ENCODE measurements at regions not wholly inside any gene's neighbourhood (a gene's known extent, or its start where the extent isn't known, plus 50 kb on each side); places are given as distances from the start of the nearest gene placed in this dataset.

GRCh38 chr12:65658360-65658759 is 165.9 kb upstream of the HMGA2 start:
- no peak overlapping the region for H3K27ac ChIP-seq (ENCODE audit: low read depth, low read length)
- H3K36me3 ChIP-seq (ENCODE audit: insufficient read depth, low read length): no peaks in the 10 kb centered on the region
- H3K27me3 ChIP-seq (ENCODE audit: control insufficient read depth in 1 of 2, insufficient read depth in 2 of 2, low read length in 2 of 2): no peaks in the 10 kb centered on the region
- H3K9me3 ChIP-seq (ENCODE audit: low read length): no peaks in the 10 kb centered on the region
- no peaks in the 10 kb centered on the region for H3K4me1 ChIP-seq (ENCODE audit: insufficient read depth, low read length)
- no peak overlapping the region for H3K9ac ChIP-seq (ENCODE audit: low read length)
- no peak overlapping the region for H3K4me3 ChIP-seq (ENCODE audit: low read depth in 1 of 2, low read length in 2 of 2)

GRCh38 chr12:65659681-65660080 is 164.6 kb upstream of the HMGA2 start:
- no peaks in the 10 kb centered on the region for H3K9me3 ChIP-seq (ENCODE audit: low read length)
- H3K4me3 ChIP-seq (ENCODE audit: low read depth in 1 of 2, low read length in 2 of 2): no peak overlapping the region
- H3K36me3 ChIP-seq (ENCODE audit: insufficient read depth, low read length): no peaks in the 10 kb centered on the region
- no peak overlapping the region for H3K9ac ChIP-seq (ENCODE audit: low read length)
- no peak overlapping the region for H3K27ac ChIP-seq (ENCODE audit: low read depth, low read length)
- no peaks in the 10 kb centered on the region for H3K4me1 ChIP-seq (ENCODE audit: insufficient read depth, low read length)
- H3K27me3 ChIP-seq (ENCODE audit: control insufficient read depth in 1 of 2, insufficient read depth in 2 of 2, low read length in 2 of 2): no peaks in the 10 kb centered on the region

GRCh38 chr12:65660096-65660495 is 164.2 kb upstream of the HMGA2 start:
- Histone ChIP-seq H3K4me1 (ENCODE audit: insufficient read depth, low read length) (no peaks in the 10 kb centered on the region), H3K9me3 (ENCODE audit: low read length) (no peaks in the 10 kb centered on the region), H3K36me3 (ENCODE audit: insufficient read depth, low read length) (no peaks in the 10 kb centered on the region), H3K27ac (ENCODE audit: low read depth, low read length) (no peak overlapping the region), H3K4me3 (ENCODE audit: low read depth in 1 of 2, low read length in 2 of 2) (no peak overlapping the region), H3K9ac (ENCODE audit: low read length) (no peak overlapping the region), H3K27me3 (ENCODE audit: control insufficient read depth in 1 of 2, insufficient read depth in 2 of 2, low read length in 2 of 2) (no peaks in the 10 kb centered on the region)

GRCh38 chr12:65660836-65661235 is 163.4 kb upstream of the HMGA2 start:
- Histone ChIP-seq H3K27me3 (ENCODE audit: control insufficient read depth in 1 of 2, insufficient read depth in 2 of 2, low read length in 2 of 2) (no peaks in the 10 kb centered on the region), H3K4me3 (ENCODE audit: low read depth in 1 of 2, low read length in 2 of 2) (no peak overlapping the region), H3K4me1 (ENCODE audit: insufficient read depth, low read length) (no peaks in the 10 kb centered on the region), H3K27ac (ENCODE audit: low read depth, low read length) (no peak overlapping the region), H3K36me3 (ENCODE audit: insufficient read depth, low read length) (no peaks in the 10 kb centered on the region), H3K9ac (ENCODE audit: low read length) (no peak overlapping the region), H3K9me3 (ENCODE audit: low read length) (no peaks in the 10 kb centered on the region)

- Histone ChIP-seq H3K9ac (ENCODE audit: low read length) (no peak overlapping the region), H3K4me1 (ENCODE audit: insufficient read depth, low read length) (no peaks in the 10 kb centered on the region), H3K27me3 (ENCODE audit: control insufficient read depth in 1 of 2, insufficient read depth in 2 of 2, low read length in 2 of 2) (no peaks in the 10 kb centered on the region), H3K4me3 (ENCODE audit: low read depth in 1 of 2, low read length in 2 of 2) (no peak overlapping the region), H3K9me3 (ENCODE audit: low read length) (no peaks in the 10 kb centered on the region), H3K27ac (ENCODE audit: low read depth, low read length) (no peak overlapping the region), H3K36me3 (ENCODE audit: insufficient read depth, low read length) (no peaks in the 10 kb centered on the region)
Observed at GRCh38 chr12:65662590-65662989, 161.7 kb upstream of the HMGA2 start.

- no peaks in the 10 kb centered on the region for H3K36me3 ChIP-seq (ENCODE audit: insufficient read depth, low read length)
- H3K27me3 ChIP-seq (ENCODE audit: control insufficient read depth in 1 of 2, insufficient read depth in 2 of 2, low read length in 2 of 2): no peaks in the 10 kb centered on the region
- H3K4me1 ChIP-seq (ENCODE audit: insufficient read depth, low read length): no peaks in the 10 kb centered on the region
- no peak overlapping the region for H3K27ac ChIP-seq (ENCODE audit: low read depth, low read length)
- no peak overlapping the region for H3K9ac ChIP-seq (ENCODE audit: low read length)
- no peaks in the 10 kb centered on the region for H3K9me3 ChIP-seq (ENCODE audit: low read length)
- no peak overlapping the region for H3K4me3 ChIP-seq (ENCODE audit: low read depth in 1 of 2, low read length in 2 of 2)
Observed at GRCh38 chr12:65663097-65663496, 161.2 kb upstream of the HMGA2 start.

- Histone ChIP-seq H3K4me3 (ENCODE audit: low read depth in 1 of 2, low read length in 2 of 2) (no peak overlapping the region), H3K27ac (ENCODE audit: low read depth, low read length) (no peak overlapping the region), H3K9ac (ENCODE audit: low read length) (no peak overlapping the region), H3K4me1 (ENCODE audit: insufficient read depth, low read length) (no peaks in the 10 kb centered on the region), H3K27me3 (ENCODE audit: control insufficient read depth in 1 of 2, insufficient read depth in 2 of 2, low read length in 2 of 2) (no peaks in the 10 kb centered on the region), H3K9me3 (ENCODE audit: low read length) (no peaks in the 10 kb centered on the region), H3K36me3 (ENCODE audit: insufficient read depth, low read length) (no peaks in the 10 kb centered on the region)
Observed at GRCh38 chr12:65663648-65664047, 160.6 kb upstream of the HMGA2 start.

GRCh38 chr12:65664715-65665250 is 159.5 kb upstream of the HMGA2 start:
- Histone ChIP-seq H3K27ac (ENCODE audit: low read depth, low read length) (no peak overlapping the region), H3K4me3 (ENCODE audit: low read depth in 1 of 2, low read length in 2 of 2) (no peak overlapping the region), H3K4me1 (ENCODE audit: insufficient read depth, low read length) (no peaks in the 10 kb centered on the region), H3K27me3 (ENCODE audit: control insufficient read depth in 1 of 2, insufficient read depth in 2 of 2, low read length in 2 of 2) (no peaks in the 10 kb centered on the region), H3K36me3 (ENCODE audit: insufficient read depth, low read length) (no peaks in the 10 kb centered on the region), H3K9ac (ENCODE audit: low read length) (no peak overlapping the region), H3K9me3 (ENCODE audit: low read length) (no peaks in the 10 kb centered on the region)

- H3K4me1 ChIP-seq (ENCODE audit: insufficient read depth, low read length): no peaks in the 10 kb centered on the region
- no peak overlapping the region for H3K4me3 ChIP-seq (ENCODE audit: low read depth in 1 of 2, low read length in 2 of 2)
- no peak overlapping the region for H3K9ac ChIP-seq (ENCODE audit: low read length)
- no peaks in the 10 kb centered on the region for H3K27me3 ChIP-seq (ENCODE audit: control insufficient read depth in 1 of 2, insufficient read depth in 2 of 2, low read length in 2 of 2)
- H3K27ac ChIP-seq (ENCODE audit: low read depth, low read length): no peak overlapping the region
- no peaks in the 10 kb centered on the region for H3K36me3 ChIP-seq (ENCODE audit: insufficient read depth, low read length)
- no peaks in the 10 kb centered on the region for H3K9me3 ChIP-seq (ENCODE audit: low read length)
Observed at GRCh38 chr12:65665817-65666216, 158.5 kb upstream of the HMGA2 start.

GRCh38 chr12:65666876-65667275 is 157.4 kb upstream of the HMGA2 start:
- Histone ChIP-seq H3K9ac (ENCODE audit: low read length) (no peak overlapping the region), H3K4me3 (ENCODE audit: low read depth in 1 of 2, low read length in 2 of 2) (no peak overlapping the region), H3K9me3 (ENCODE audit: low read length) (no peaks in the 10 kb centered on the region), H3K36me3 (ENCODE audit: insufficient read depth, low read length) (no peaks in the 10 kb centered on the region), H3K27me3 (ENCODE audit: control insufficient read depth in 1 of 2, insufficient read depth in 2 of 2, low read length in 2 of 2) (no peaks in the 10 kb centered on the region), H3K27ac (ENCODE audit: low read depth, low read length) (no peak overlapping the region), H3K4me1 (ENCODE audit: insufficient read depth, low read length) (no peaks in the 10 kb centered on the region)

GRCh38 chr12:65667932-65668331 is 156.4 kb upstream of the HMGA2 start:
- Histone ChIP-seq H3K4me3 (ENCODE audit: low read depth in 1 of 2, low read length in 2 of 2) (no peak overlapping the region), H3K27ac (ENCODE audit: low read depth, low read length) (no peak overlapping the region), H3K27me3 (ENCODE audit: control insufficient read depth in 1 of 2, insufficient read depth in 2 of 2, low read length in 2 of 2) (no peaks in the 10 kb centered on the region)

GRCh38 chr12:65668981-65669695 is 155.1 kb upstream of the HMGA2 start:
- no peak overlapping the region for H3K9ac ChIP-seq (ENCODE audit: low read length)
- H3K36me3 ChIP-seq (ENCODE audit: insufficient read depth, low read length): no peaks in the 10 kb centered on the region
- H3K4me1 ChIP-seq (ENCODE audit: insufficient read depth, low read length): no peaks in the 10 kb centered on the region
- no peak overlapping the region for H3K4me3 ChIP-seq (ENCODE audit: low read depth in 1 of 2, low read length in 2 of 2)
- H3K9me3 ChIP-seq (ENCODE audit: low read length): no peaks in the 10 kb centered on the region
- H3K27ac ChIP-seq (ENCODE audit: low read depth, low read length): no peak overlapping the region
- no peaks in the 10 kb centered on the region for H3K27me3 ChIP-seq (ENCODE audit: control insufficient read depth in 1 of 2, insufficient read depth in 2 of 2, low read length in 2 of 2)

More at GRCh38 chr12:65667932-65668331, 156.4 kb upstream of the HMGA2 start:
- Histone ChIP-seq H3K9ac (ENCODE audit: low read length) (no peak overlapping the region), H3K4me1 (ENCODE audit: insufficient read depth, low read length) (no peaks in the 10 kb centered on the region), H3K36me3 (ENCODE audit: insufficient read depth, low read length) (no peaks in the 10 kb centered on the region), H3K9me3 (ENCODE audit: low read length) (no peaks in the 10 kb centered on the region)
